GM18870 (cell line): ENCODE measurements at regions not wholly inside any gene's neighbourhood (a gene's known extent, or its start where the extent isn't known, plus 50 kb on each side); places are given as distances from the start of the nearest gene placed in this dataset.

Source experiments
- ATAC-seq: cut with Tn5 transposase; IDR thresholded peaks from one replicate; pipeline ENCODE4 v1.9.1; 2021; ENCODE audit warnings: moderate library complexity; ENCODE audit not compliant: unreplicated experiment

DNA sequence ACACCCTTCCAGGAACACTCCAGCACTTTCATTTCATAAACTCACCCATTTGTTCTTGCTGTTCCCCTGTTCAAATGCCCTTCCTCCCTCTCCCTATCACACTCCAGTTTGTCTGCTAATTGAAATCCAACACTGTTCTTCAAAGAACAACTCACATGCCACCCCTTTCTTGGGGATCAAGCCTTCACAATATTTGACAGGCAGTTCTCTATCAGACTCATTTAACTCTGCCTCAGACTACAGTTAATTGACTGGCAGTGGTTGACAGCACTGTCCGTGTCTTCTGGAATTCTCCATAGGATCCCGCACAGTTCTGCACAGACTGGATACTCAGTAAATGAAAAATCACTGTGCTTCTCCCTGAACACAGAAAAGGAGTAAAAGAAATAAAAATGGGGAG, 87.8 kb downstream of the PMP22 start:
- no peak for ATAC-seq

GRCh38 chr17:15175356-15175755, 89.8 kb downstream of the PMP22 start:
- ATAC-seq, result no peak

DNA sequence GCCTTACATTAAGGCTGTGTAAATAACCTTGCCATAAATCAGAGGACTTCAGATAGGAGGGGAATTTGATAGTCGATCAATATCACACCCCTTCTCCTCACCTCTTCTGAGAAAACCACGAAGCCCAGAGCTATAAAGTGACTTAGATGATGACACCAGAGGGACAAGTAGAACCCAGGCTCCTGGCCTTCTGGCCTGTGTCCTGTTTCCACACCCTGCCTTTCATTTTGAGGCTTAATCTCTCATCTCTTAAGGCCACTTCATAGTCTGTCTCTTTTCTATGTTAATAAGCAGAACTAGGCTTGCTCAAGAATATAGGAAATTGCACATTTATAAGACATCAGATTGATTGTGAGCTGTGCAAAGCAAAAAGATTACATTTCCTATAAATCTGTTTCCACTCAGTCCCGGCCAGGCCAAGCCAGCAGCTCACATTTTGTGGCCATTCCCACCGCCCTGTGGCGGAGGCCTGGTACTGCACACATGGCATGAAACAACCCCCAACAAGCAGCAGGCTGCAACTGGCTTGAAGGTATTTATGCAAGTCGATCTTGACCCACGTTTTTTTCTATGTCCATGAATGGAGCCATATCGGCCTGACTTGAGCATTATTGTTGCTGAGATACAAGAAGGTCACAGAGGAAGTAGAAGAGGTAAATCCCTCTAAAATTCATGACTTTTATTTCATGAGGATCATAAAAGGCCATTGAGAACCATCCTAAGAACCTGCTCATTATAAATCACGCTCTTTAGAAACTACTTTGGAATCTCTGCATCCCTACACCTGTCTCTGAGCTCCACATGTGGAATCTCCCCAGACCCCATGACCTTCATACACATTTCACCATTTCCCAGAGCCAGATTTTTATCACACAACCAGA, 93.7 kb downstream of the PMP22 start:
- ATAC-seq, result no peak

DNA sequence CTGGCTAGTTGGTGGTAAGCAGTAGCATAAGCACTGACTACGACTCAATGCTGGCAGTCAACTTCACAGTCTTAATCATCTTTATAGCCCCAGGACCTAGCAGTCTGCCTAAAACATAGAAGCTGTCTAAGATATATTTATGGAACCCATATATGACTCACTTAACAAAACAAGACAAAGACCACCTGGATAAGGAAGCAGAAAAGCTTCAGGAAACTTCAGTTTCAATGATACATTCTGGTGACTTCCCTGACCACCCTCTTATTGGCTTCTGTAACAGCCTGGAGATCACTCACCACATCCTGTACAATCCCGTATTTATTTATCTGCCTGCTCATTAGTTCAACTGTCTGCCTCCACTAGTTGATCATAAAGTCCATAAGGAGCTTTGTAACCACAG, 95.5 kb downstream of the PMP22 start:
- ATAC-seq, result no peak

DNA sequence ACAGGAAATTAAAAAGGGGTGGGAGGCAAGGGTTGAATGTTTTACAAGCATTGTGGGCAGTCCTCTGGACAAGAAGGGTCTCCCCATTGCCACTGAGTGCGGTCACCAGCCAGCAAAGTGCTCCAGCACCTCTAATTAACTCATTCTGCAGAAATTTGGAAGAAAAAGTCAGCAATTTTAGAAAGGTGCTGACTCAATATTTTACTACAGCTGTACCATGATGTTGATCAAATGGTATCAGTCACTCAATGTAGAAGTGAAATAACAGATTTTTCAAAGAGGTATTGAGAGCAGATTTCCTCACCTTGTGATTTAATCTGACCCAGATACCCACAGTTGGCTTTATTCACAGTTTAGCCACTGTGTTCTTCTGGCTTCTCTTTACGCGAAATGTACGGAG, 96.7 kb downstream of the PMP22 start:
- no peak for ATAC-seq

- no peak for ATAC-seq
Measured at GRCh38 chr17:15161395-15161794, 103.7 kb downstream of the PMP22 start.

GRCh38 chr17:15157051-15157450, 108.1 kb downstream of the PMP22 start:
- no peak for ATAC-seq

DNA sequence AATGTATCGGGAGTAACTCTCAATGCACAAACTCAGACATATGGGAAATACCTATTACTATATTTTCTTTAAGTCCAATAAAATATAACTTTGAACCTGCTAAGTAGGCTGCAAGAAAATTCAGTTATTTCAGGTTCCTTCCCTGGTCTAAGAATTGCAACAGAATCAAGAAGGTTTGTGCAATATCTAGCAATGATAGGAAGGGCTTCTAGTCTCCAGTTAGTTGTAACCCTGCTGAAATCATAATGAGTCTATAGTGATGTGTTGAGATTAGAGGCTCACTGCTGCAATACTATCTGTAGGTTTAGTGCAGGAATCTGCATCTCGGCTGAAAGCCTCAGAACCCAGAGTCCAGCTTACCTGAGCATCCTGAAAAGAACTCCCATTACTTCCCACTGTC, 110.5 kb downstream of the PMP22 start:
- ATAC-seq, result no peak

DNA sequence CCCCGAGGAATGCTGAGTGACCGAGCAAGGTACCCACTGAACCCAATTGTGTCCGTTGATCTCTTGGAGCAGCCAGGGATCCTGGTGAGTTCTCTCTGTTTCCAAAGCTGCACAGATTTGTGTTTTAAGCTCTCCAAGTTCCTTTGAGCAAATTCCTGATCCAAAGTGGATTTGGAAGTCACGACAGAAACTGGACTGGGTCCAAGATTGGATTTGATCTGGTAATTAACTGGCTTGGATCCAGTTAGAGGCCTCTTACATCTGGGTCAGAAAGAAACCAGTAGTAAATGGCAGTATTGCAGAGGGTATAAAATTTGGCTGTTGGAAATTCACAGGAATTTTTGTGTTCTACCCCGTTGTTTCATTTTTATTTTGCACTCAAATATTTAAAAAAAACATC, 119.5 kb downstream of the PMP22 start:
- ATAC-seq, result no peak

- no peak for ATAC-seq
Measured at GRCh38 chr17:15143524-15143923, 121.6 kb downstream of the PMP22 start.

DNA sequence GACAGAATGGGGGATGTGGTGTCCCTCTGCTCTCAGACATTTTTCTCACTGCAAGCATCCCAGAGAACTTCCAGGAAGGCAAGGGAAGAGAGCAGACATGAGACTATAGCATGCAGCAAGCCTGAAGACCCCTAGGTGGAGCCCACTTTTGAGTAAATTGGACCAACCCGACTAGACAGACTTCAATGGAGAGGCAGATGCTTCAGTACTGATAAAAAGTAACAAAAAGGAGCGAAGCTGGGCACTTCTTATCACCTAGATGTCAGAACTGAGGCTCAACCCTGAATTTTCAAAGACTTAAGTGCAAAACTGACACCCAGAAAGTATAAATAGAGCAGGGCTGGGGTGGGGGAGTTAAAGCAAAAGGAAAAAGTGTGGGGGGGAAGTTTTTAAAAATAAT, 130.8 kb downstream of the PMP22 start:
- ATAC-seq, result no peak

- ATAC-seq, result no peak
Measured at GRCh38 chr17:15133826-15134225, 131.3 kb downstream of the PMP22 start.

GRCh38 chr17:15133143-15133542, 132.0 kb downstream of the PMP22 start:
- ATAC-seq, result no peak

- no peak for ATAC-seq
Measured at GRCh38 chr17:15130426-15130825, 134.7 kb downstream of the PMP22 start.

GRCh38 chr17:15129986-15130385, 135.1 kb downstream of the PMP22 start:
- ATAC-seq, result no peak

DNA sequence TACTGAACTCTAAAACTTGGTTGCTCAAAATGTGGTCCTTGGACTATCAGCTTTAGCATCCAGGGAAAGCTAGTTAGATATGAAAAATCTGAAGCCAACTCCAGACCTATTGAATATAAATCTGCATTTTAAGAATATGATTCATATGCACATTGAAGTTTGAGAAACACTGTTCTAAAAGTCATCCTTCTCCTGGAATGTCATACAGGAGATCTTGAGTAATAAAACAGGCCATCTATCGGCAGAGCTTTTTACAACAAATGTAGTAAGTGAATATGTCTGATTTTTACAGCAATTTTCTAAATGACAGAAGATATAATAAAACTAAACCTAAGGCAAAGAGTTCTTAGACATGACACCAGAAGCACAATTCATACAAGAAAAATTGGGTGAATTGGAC, 140.4 kb downstream of the PMP22 start:
- no peak for ATAC-seq

GRCh38 chr17:15124264-15124595, 140.9 kb downstream of the PMP22 start:
- no peak for ATAC-seq

GRCh38 chr17:15123593-15124263, 141.4 kb downstream of the PMP22 start:
- no peak for ATAC-seq

GRCh38 chr17:15122857-15123256, 142.3 kb downstream of the PMP22 start:
- ATAC-seq, result no peak

GRCh38 chr17:15121426-15121825, 143.7 kb downstream of the PMP22 start:
- no peak for ATAC-seq

- no peak for ATAC-seq
Measured at GRCh38 chr17:15119968-15120367, 145.2 kb downstream of the PMP22 start.

- ATAC-seq, result no peak
Measured at GRCh38 chr17:15117239-15117638, 147.9 kb downstream of the PMP22 start.
